Renal cortex interstitium (tissue), 11 donors: ENCODE measurements at regions not wholly inside any gene's neighbourhood (a gene's known extent, or its start where the extent isn't known, plus 50 kb on each side); places are given as distances from the start of the nearest gene placed in this dataset.

Experiments used
- DNase-seq, 11 donors: peaks; one replicate each; pipeline ENCODE4 v3.0.0-alpha.2; 2013; ENCODE audit warnings: low read depth in 9 of 11, low spot score in 4 of 11; ENCODE audit errors: extremely low read depth in 1 of 11

GRCh38 chr18:25818505-25818904 is 271.9 kb downstream of the SS18 start:
- no peak for DNase-seq

GRCh38 chr18:25817546-25818237 is 272.7 kb downstream of the SS18 start:
- DNase-seq: no peak

- DNase-seq: no peak
Observed at GRCh38 chr18:25815659-25816058, 274.8 kb downstream of the SS18 start.

DNA sequence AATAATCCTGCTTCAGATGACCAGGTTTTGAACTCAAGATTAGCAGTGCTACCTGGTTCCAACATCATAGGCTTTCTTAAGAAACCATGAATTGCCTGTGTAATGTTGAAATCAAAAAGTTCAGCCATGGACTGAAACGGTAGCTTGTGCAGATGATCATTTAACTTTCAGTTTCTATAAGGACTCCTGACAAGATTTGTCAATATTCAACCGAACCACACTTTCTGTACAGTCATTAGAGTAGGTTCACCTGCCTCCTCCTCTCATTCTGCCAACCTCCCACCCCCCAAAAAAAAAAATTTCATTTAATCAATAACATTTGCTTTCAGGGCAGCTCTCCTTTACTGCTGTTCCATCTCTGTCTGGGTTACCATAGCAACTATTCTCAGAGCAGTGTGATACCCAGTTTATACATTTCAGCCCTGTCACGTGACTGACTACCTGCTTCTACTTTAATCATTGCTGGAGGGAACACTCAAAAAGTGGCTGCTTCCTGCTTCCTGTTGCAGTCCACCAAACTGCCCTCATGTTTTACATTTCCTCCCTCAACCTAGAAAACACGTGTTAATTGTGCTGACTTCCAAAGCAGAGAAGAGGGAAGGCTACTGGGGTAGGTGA is 275.5 kb downstream of the SS18 start:
- no peak for DNase-seq

GRCh38 chr18:25813110-25813509 is 277.3 kb downstream of the SS18 start:
- DNase-seq: no peak

- DNase-seq: no peak
Observed at GRCh38 chr18:25810736-25811135, 279.7 kb downstream of the SS18 start.

GRCh38 chr18:25805939-25806338 is 284.5 kb downstream of the SS18 start:
- no peak for DNase-seq

DNA sequence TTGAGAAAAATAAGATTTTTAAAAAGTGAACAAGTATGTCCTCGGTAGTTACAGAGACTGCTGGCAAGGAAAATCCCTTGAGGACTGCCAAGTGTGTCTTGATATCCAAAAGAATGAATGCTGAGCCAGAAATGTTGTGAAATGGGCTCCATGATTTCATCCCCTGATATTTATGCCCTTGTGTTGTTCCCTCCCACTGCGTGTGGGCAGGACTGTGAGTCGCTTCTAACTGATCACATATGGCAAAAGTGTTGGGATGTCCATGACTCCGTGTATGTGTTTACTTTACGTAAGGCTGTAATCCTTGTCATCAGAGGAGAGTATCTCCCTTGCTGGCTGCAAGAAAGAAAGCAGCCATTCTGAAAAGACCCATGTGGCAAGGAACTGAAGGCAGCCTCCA is 285.1 kb downstream of the SS18 start:
- no peak for DNase-seq

DNA sequence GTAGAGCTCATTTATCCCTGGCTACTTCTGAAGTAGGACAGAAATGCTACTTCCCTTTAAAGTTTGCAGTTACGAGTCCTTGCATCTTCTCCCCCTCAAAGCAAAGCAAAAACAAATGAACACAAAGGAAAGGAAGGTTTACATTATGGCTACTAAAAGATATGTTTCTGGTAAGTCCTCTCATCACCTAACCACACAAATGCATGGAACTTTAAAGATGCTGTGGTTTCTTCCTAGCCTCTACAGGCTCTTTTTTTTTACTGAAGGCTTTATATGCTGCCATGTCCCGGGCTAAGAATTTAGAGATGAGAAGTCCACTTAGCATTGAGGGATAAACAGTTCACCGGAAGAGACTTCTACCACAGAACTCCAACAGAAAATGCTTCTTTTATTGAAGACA is 291.2 kb downstream of the SS18 start:
- no peak for DNase-seq

DNA sequence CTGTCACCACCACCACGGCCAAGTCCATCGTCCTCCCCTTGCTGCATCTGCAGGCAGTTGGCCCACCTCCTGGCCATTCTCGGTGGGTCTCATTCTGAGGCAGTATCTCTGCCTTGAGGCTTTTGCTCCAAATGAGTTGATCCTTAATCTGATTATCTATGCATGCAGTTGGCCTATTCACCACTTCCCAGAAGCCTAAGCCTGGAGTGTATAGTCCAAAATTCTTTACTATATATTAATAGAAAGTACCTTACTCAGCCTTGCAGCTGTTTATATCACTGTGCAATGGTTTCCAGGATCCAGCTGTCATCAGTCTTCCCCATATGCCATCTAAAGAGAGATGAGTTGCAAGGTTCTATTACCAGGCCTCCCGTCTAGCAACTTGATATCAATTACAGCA is 292.4 kb downstream of the SS18 start:
- DNase-seq: no peak

DNA sequence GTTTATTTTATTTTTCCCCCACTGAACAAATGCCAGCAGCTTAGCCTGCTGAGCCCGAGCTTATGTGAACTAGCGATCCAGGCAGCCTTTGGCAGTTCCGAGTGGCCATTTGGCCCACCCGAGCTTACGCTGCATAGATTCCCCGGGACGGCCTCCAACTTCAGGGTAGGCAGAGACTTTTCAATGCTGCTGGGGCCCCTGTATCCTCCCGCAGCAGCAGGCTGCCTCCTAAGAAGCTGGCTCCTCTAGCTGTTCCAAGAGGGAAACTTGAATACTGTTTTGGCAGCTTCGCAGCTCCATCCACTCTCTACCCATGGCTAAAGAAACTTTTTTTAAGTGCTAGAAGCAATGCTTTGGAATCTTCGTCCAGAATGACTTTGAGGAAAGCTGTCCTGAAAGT is 295.2 kb downstream of the SS18 start:
- DNase-seq: no peak

- DNase-seq: no peak
Observed at GRCh38 chr18:25787276-25787675, 303.1 kb downstream of the SS18 start.

GRCh38 chr18:25786758-25787157 is 303.7 kb downstream of the SS18 start:
- DNase-seq: no peak

DNA sequence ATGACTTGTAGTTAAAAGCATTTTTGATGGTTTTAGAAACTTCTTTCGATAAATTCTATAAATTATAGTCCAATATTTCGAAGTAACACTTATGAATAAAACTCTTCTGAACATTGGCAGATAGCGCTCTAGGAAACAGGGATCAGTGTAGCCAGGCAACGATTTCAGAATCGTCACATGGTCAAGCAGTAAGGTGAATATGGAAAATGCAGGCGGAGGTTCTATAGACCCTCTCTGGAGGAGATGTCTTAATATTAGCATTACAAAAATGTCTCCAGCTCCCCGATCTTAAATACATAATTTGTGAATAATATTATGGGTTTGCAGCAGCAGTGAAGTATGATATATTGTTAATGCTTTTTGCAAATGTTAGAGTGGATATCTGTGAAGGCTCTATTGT is 310.3 kb downstream of the SS18 start:
- DNase-seq: no peak

GRCh38 chr18:25771796-25772195 is 318.6 kb downstream of the SS18 start:
- DNase-seq: no peak

- DNase-seq: no peak
Observed at GRCh38 chr18:25764777-25765176, 325.6 kb downstream of the SS18 start.

GRCh38 chr18:25759111-25759510 is 331.3 kb downstream of the SS18 start:
- DNase-seq: no peak

GRCh38 chr18:25743646-25744151 is 346.7 kb downstream of the SS18 start:
- no peak for DNase-seq

GRCh38 chr18:25739376-25739775 is 351.0 kb downstream of the SS18 start:
- DNase-seq: peak in 3 of 11 donors; percentile 4 to 11 (median 5)

GRCh38 chr18:25737710-25738311 is 352.6 kb downstream of the SS18 start:
- DNase-seq: no peak

GRCh38 chr18:25736516-25736915 is 353.9 kb downstream of the SS18 start:
- no peak for DNase-seq
